Thyroid gland (tissue), 4 donors: ENCODE measurements at regions not wholly inside any gene's neighbourhood (a gene's known extent, or its start where the extent isn't known, plus 50 kb on each side); places are given as distances from the start of the nearest gene placed in this dataset.

Source experiments
- CTCF ChIP-seq, 6 experiments: fragments of 200-600 bp in 3 of 6; fragments of 450-650 bp in 3 of 6; sonication (generic) in 3 of 6; IDR thresholded peaks; one replicate each; pipeline ENCODE4 v1.5.1; 2016 to 2019; ENCODE audit warnings: antibody characterized with exemption in 6 of 6, mild to moderate bottlenecking in 2 of 6, inconsistent platforms in 1 of 6, moderate library complexity in 1 of 6
- POLR2A ChIP-seq, 2 donors: fragments of 450-650 bp; IDR thresholded peaks; one replicate each; pipeline ENCODE4 v1.6.1; 2017; ENCODE audit warnings: antibody characterized with exemption in 2 of 2, mild to moderate bottlenecking in 2 of 2, moderate library complexity in 1 of 2

- TF ChIP-seq CTCF (IDR thresholded peaks at IDR 0.05), result no peak
- TF ChIP-seq POLR2A (IDR thresholded peaks at IDR 0.05), result no peak
Observed at GRCh38 chr5:65068410-65068809, 299.7 kb downstream of the CWC27 start.
